K562 (cell line): ENCODE measurements at regions not wholly inside any gene's neighbourhood (a gene's known extent, or its start where the extent isn't known, plus 50 kb on each side); places are given as distances from the start of the nearest gene placed in this dataset.

Experiments
- ATAC-seq: fragments of 200-7000 bp; cut with Tn5 transposase; 3 replicates; pipeline ENCODE4 v1.9.1; 2020; ENCODE audit warnings: moderate library complexity
- BruUV-seq: library from RNA; stranded (reverse); fragments of 400-500 nt; replicated peaks from 2 replicates; lab custom pipeline; 2021; lab: Mats Ljungman, UMichigan
- CTCF ChIA-PET: fragments of 300-600 bp; formaldehyde crosslinking; extraction: SDS; loops from one replicate; lab custom pipeline; 2021; ENCODE audit warnings: low intra/inter-chr PET ratio; lab: Yijun Ruan, JAX
- POLR2A ChIA-PET: fragments of 300-600, 350-650 bp; sonication (Branson Sonifier 250); formaldehyde crosslinking; extraction: SDS; loops from one replicate; lab custom pipeline; 2021; ENCODE audit warnings: antibody characterized with exemption, inconsistent platforms; lab: Yijun Ruan, JAX
- DNase-seq, 4 experiments: peaks; one replicate each; pipeline versions ENCODE4 v3.0.0 to v3.0.0-alpha.2; 2011 to 2018; ENCODE audit warnings: low spot score in 3 of 4, mixed read lengths in 3 of 4; ENCODE audit errors: extremely low read depth in 1 of 4
- FAIRE-seq: peaks from 2 replicates; lab custom pipeline; 2011; peaks lifted over from hg19 to GRCh38; lab: Jason Lieb, UNC
- H2AFZ ChIP-seq: 2 replicates; pipeline ENCODE4 v1.6.0; 2011; ENCODE audit warnings: low read depth, low read length, control low read depth, inconsistent platforms
- H3K27ac ChIP-seq: fragments of 200-600 bp; 3 replicates; pipeline ENCODE4 v1.8.0; 2011; ENCODE audit warnings: low read depth, mild to moderate bottlenecking, control low read depth, inconsistent platforms, low read length, moderate library complexity, mixed read lengths; ENCODE audit errors: extremely low read depth
- H3K27me3 ChIP-seq, 2 experiments: fragments of 300-600 bp in 1 of 2; 2 replicates in 1 of 2; 3 replicates in 1 of 2; pipeline versions ENCODE4 v1.6.0 to v1.8.0; 2011; ENCODE audit warnings: inconsistent platforms in 2 of 2, low read length in 2 of 2, mild to moderate bottlenecking in 1 of 2, mixed read lengths in 1 of 2, moderate library complexity in 1 of 2; ENCODE audit not compliant: control insufficient read depth in 2 of 2, insufficient read depth in 2 of 2
- H3K36me3 ChIP-seq: fragments of 300-600 bp; 3 replicates; pipeline ENCODE4 v1.8.0; 2011; ENCODE audit warnings: mild to moderate bottlenecking, low read length, inconsistent platforms; ENCODE audit not compliant: control insufficient read depth, insufficient read depth
- H3K4me1 ChIP-seq, 2 experiments: fragments of 200-600 bp in 1 of 2; replicated peaks in 1 of 2; 2 replicates in 1 of 2; 3 replicates in 1 of 2; pipeline versions ENCODE4 v1.5.1 to v1.8.0; 2011; ENCODE audit warnings: inconsistent platforms in 2 of 2, low read length in 2 of 2, mild to moderate bottlenecking in 1 of 2, mixed read lengths in 1 of 2, moderate library complexity in 1 of 2; ENCODE audit not compliant: control insufficient read depth in 2 of 2, insufficient read depth in 2 of 2
- H3K4me2 ChIP-seq: 2 replicates; pipeline ENCODE4 v1.6.1; 2011; ENCODE audit warnings: low read length, control low read depth, inconsistent platforms, mixed read lengths; ENCODE audit not compliant: insufficient read depth
- H3K4me3 ChIP-seq: fragments of 200-600 bp; sonication (generic), shearing (Covaris generic); 2 replicates; pipeline ENCODE4 v1.5.1; 2016; ENCODE audit warnings: control low read depth, inconsistent platforms
- H3K79me2 ChIP-seq: fragments of 200-600 bp; 3 replicates; pipeline ENCODE4 v1.8.0; 2011; ENCODE audit warnings: low read length, inconsistent platforms; ENCODE audit not compliant: control insufficient read depth, insufficient read depth
- H3K9ac ChIP-seq, 2 experiments: 2 replicates each; pipeline versions ENCODE4 v1.6.0 to v1.6.1; 2011; ENCODE audit warnings: low read depth in 2 of 2, low read length in 2 of 2, control low read depth in 1 of 2, inconsistent platforms in 1 of 2, mild to moderate bottlenecking in 1 of 2, mixed read lengths in 1 of 2; ENCODE audit not compliant: insufficient read depth in 1 of 2
- H3K9me1 ChIP-seq: one replicate; pipeline ENCODE4 v1.6.0; 2011; ENCODE audit warnings: inconsistent platforms, mild to moderate bottlenecking, low read length, moderate library complexity; ENCODE audit not compliant: control insufficient read depth, insufficient read depth
- H3K9me3 ChIP-seq: replicated peaks from 2 replicates; pipeline ENCODE4 v1.5.1; 2011; ENCODE audit warnings: low read depth, low read length, inconsistent platforms; ENCODE audit not compliant: control insufficient read depth, insufficient read depth
- H4K20me1 ChIP-seq: replicated peaks from 2 replicates; pipeline ENCODE4 v1.6.1; 2011; ENCODE audit warnings: low read length, inconsistent platforms, mixed read lengths; ENCODE audit not compliant: control insufficient read depth, insufficient read depth
- CSDE1 ChIP-seq, 2 experiments: fragments of 450-650 bp; IDR thresholded peaks; 2 replicates each; pipeline ENCODE4 v1.6.1; 2016; ENCODE audit warnings: mild to moderate bottlenecking in 1 of 2
- CXXC5 ChIP-seq: fragments of 250-450 bp; sonication (Bioruptor Pico); IDR thresholded peaks from 2 replicates; pipeline ENCODE4 v1.8.0; 2022; ENCODE audit warnings: inconsistent platforms, mild to moderate bottlenecking, moderate library complexity
- ILK ChIP-seq: fragments of 450-650 bp; IDR thresholded peaks from 2 replicates; pipeline ENCODE4 v1.6.1; 2016; ENCODE audit warnings: missing genetic modification characterization, low read depth, mild to moderate bottlenecking, missing compliant biosample characterization, moderate library complexity, borderline replicate concordance
- KDM2B ChIP-seq: fragments of 250-450 bp; sonication (Bioruptor Pico); IDR thresholded peaks from 2 replicates; pipeline ENCODE4 v1.8.0; 2021; ENCODE audit warnings: mild to moderate bottlenecking, moderate library complexity
- MAFF ChIP-seq: IDR thresholded peaks from 2 replicates; pipeline ENCODE4 v1.6.1; 2012; ENCODE audit warnings: low read length, improper control_type of control experiment
- RBM39 ChIP-seq: fragments of 200-400 bp; formaldehyde crosslinking; optimal IDR thresholded peaks from 2 replicates; pipeline ENCODE3; 2018; ENCODE audit warnings: low read depth, low read length
- TOE1 ChIP-seq, 2 experiments: fragments of 450-650 bp in 1 of 2; sonication (generic) in 1 of 2; formaldehyde crosslinking in 1 of 2; IDR thresholded peaks; 2 replicates each; pipeline versions ENCODE4 v1.7.1 to v1.8.0; 2016 to 2022; ENCODE audit warnings: borderline replicate concordance in 2 of 2, mild to moderate bottlenecking in 2 of 2, antibody characterized with exemption in 1 of 2, inconsistent platforms in 1 of 2, low read depth in 1 of 2, missing genetic modification reagents in 1 of 2, moderate library complexity in 1 of 2
- ZNF41 ChIP-seq: fragments of 250-450 bp; sonication (Bioruptor Pico); conservative IDR thresholded peaks from 2 replicates; pipeline ENCODE4 v1.4.0; 2020; ENCODE audit warnings: mild to moderate bottlenecking
- ZNF717 ChIP-seq: fragments of 250-450 bp; sonication (Bioruptor Pico); IDR thresholded peaks from 2 replicates; pipeline ENCODE4 v1.5.0; 2021
- ZNF76 ChIP-seq: fragments of 250-450 bp; sonication (Bioruptor Pico); IDR thresholded peaks from 2 replicates; pipeline ENCODE4 v1.4.0; 2020; ENCODE audit warnings: mild to moderate bottlenecking, moderate library complexity, borderline replicate concordance
- WGBS: fragments of 100-300 bp; shearing (Covaris generic); methylation state at CpG from one replicate; pipeline ENCODE4 v1.1.6; 2016; ENCODE audit warnings: low coverage, mixed read lengths; ENCODE audit not compliant: insufficient coverage; ENCODE audit errors: missing lambda C conversion rate; 5-methylcytosine and 5-hydroxymethylcytosine counted together
- in situ Hi-C: fragments of 300-500 bp; cut with MboI; formaldehyde crosslinking; loops from 4 replicates; pipeline ENCODE4 v1.15.0; 2018; ENCODE audit warnings: inconsistent platforms, mixed read lengths
- intact Hi-C: fragments of 100-400 bp; cut with micrococcal nuclease; formaldehyde crosslinking; loops from 2 replicates; pipeline ENCODE4 v1.14.2; 2022
- TF ChIP-seq, protein P1 (sequence below), 2 experiments: fragments of 450-650 bp; conservative IDR thresholded peaks; 2 replicates each; pipeline ENCODE4 v1.6.1; 2017; ENCODE audit warnings: mild to moderate bottlenecking in 2 of 2, moderate library complexity in 2 of 2
- TF ChIP-seq, protein P2 (sequence below): fragments of 250-450 bp; sonication (Bioruptor Pico); IDR thresholded peaks from 2 replicates; pipeline ENCODE4 v1.5.0; 2021; ENCODE audit warnings: mild to moderate bottlenecking, moderate library complexity
- TF ChIP-seq, protein P3 (sequence below): sonication (generic); formaldehyde crosslinking; IDR thresholded peaks from 2 replicates; pipeline ENCODE4 v1.8.0; 2022; ENCODE audit warnings: mild to moderate bottlenecking, missing genetic modification reagents, borderline replicate concordance
- TF ChIP-seq, protein P4 (sequence below): fragments of 250-450 bp; sonication (Bioruptor Pico); IDR thresholded peaks from 2 replicates; pipeline ENCODE4 v1.6.1; 2021; ENCODE audit warnings: mild to moderate bottlenecking

DNA sequence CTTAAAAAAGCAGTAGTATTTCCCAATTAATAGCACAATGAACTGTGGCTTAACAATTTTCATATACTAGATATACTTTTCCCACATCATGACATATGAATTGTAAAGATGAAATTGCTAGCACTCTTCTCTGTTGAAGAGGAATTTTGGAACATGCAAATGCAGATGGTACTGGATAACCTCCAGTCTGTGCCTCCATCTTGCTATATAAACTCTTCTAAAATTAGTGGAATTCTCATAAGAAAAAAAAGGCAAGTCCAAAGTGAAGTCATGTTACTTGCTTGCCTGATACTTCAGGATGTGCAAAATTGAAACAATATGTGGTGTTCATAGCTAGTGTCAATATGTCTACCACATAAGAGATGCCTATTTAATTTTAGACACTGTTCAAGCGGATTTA is 570.2 kb upstream of the POM121L12 start (continued):
- TF ChIP-seq, protein P1, sequence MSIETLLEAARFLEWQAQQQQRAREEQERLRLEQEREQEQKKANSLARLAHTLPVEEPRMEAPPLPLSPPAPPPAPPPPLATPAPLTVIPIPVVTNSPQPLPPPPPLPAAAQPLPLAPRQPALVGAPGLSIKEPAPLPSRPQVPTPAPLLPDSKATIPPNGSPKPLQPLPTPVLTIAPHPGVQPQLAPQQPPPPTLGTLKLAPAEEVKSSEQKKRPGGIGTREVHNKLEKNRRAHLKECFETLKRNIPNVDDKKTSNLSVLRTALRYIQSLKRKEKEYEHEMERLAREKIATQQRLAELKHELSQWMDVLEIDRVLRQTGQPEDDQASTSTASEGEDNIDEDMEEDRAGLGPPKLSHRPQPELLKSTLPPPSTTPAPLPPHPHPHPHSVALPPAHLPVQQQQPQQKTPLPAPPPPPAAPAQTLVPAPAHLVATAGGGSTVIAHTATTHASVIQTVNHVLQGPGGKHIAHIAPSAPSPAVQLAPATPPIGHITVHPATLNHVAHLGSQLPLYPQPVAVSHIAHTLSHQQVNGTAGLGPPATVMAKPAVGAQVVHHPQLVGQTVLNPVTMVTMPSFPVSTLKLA (conservative IDR thresholded peaks at IDR 0.05), result no peak
- TF ChIP-seq, protein P2, sequence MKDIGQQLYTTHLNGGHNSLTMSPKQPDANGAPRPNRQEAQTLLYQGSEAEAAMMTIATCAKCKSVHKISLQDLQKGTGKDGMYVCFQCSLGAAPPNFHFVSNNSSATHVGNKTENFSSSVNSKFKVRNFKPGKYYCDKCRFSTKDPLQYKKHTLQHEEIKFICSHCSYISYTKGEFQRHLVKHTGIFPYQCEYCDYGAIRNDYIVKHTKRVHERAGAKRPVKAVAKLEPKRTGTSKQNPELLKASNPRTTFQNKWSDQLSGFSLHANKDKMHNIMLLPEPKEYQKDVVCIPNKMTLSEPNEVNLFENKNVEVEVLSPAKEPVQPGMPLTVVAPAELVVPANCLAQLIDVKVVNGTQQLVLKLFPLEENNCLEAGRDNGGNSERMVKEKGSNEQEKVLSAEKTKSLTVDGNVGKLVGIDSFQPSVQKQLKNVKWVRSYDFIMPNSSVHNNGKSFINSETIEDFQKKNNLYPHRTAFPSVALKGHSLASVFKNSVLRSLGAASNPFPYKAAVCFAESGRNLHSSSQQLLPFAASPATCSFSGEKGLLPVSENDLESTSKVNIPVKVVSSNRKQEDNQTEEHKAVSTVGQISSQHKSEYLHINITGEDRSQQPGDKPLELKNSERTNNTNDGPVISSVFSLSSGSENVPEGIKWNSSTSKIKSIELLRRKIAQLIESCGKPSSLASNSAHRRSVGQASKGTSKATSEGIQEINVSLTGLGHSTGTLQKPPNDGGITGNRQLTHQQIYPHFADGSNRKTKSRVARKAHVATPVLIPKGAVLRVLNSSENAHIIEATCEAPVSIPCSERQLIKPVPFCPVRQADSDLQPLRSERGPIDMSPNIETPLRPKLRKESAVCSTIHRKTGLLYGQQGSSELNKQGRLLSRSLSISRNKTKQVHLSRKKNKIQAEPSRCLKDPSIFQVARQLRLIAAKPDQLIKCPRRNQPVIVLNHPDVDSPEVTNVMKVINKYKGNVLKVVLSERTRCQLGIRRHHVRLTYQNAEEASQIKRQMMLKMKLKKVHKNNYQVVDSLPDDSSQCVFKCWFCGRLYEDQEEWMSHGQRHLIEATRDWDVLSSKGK (CRISPR knock-in tag), result no peak
- TF ChIP-seq ZNF76 (CRISPR knock-in tag) (no peak), MAFF (no peak)

DNA sequence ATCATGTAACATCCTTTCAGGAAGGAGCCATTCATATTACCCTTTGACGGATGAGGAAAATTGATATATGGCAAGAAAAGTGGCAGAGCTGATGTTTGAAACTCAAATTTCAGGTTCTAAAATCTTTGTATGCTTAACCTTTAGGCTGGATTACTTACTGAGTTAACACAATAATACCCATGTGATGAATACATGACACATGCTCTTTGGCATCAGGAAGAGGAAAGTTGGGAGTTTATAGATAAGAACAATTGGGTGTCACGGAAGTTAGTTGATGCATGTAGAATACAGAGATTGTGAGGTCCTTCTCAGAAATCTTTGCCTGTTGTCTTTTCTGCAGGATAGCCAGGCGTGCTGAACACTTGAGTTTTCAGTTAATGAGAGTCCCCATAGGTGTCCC is 572.1 kb upstream of the POM121L12 start:
- POLR2A ChIA-PET, result no interaction called here
- whole genome bisulfite sequencing, result 2% methylated on average over 3 of the region's 3 CpGs
- DNase-seq (no peak), FAIRE-seq (no peak), ATAC-seq (no peak)
- CTCF ChIA-PET, result no interaction called here
- intact Hi-C loops (no loop called here), in situ Hi-C loops (no loop called here)
- Histone ChIP-seq H3K4me3 (no peak overlapping the region), H3K9me3 (no peaks in the 10 kb centered on the region), H3K9ac (no peak overlapping the region), H3K27ac (no peak overlapping the region), H2AFZ (no peak overlapping the region), H3K79me2 (no peaks in the 10 kb centered on the region), H4K20me1 (no peaks in the 10 kb centered on the region), H3K36me3 (no peaks in the 10 kb centered on the region), H3K4me1 (no peaks in the 10 kb centered on the region), H3K4me2 (no peak overlapping the region), H3K9me1 (no peaks in the 10 kb centered on the region), H3K27me3 (no peaks in the 10 kb centered on the region)
- no TSS peak for BruUV-seq
- TF ChIP-seq ZNF717 (CRISPR knock-in tag) (no peak), ILK (no peak), CXXC5 (CRISPR knock-in tag) (no peak), ZNF41 (CRISPR knock-in tag) (no peak), CSDE1 (IDR thresholded peaks at IDR 0.05) (no peak), RBM39 (no peak), TOE1 (IDR thresholded peaks at IDR 0.05; ENCODE audit: borderline replicate concordance) (no peak), TOE1 (CRISPR knock-in tag; IDR thresholded peaks at IDR 0.05; ENCODE audit: borderline replicate concordance, low read depth) (no peak), KDM2B (no peak)
- TF ChIP-seq, protein P3, sequence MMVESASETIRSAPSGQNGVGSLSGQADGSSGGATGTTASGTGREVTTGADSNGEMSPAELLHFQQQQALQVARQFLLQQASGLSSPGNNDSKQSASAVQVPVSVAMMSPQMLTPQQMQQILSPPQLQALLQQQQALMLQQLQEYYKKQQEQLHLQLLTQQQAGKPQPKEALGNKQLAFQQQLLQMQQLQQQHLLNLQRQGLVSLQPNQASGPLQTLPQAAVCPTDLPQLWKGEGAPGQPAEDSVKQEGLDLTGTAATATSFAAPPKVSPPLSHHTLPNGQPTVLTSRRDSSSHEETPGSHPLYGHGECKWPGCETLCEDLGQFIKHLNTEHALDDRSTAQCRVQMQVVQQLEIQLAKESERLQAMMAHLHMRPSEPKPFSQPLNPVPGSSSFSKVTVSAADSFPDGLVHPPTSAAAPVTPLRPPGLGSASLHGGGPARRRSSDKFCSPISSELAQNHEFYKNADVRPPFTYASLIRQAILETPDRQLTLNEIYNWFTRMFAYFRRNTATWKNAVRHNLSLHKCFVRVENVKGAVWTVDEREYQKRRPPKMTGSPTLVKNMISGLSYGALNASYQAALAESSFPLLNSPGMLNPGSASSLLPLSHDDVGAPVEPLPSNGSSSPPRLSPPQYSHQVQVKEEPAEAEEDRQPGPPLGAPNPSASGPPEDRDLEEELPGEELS (CRISPR knock-in tag), result no peak
- TF ChIP-seq, protein P4, sequence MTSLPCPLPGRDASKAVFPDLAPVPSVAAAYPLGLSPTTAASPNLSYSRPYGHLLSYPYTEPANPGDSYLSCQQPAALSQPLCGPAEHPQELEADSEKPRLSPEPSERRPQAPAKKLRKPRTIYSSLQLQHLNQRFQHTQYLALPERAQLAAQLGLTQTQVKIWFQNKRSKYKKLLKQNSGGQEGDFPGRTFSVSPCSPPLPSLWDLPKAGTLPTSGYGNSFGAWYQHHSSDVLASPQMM (CRISPR knock-in tag), result no peak
